ENCODE measurements at regions not wholly inside any gene's neighbourhood (a gene's known extent, or its start where the extent isn't known, plus 50 kb on each side); places are given as distances from the start of the nearest gene placed in this dataset.

- no peak for DNase-seq
Measured at GRCh38 chr5:56320686-56321085, 87.6 kb upstream of the ANKRD55 start.

GRCh38 chr5:56319526-56320181, 86.5 kb upstream of the ANKRD55 start:
- DNase-seq: no peak

- DNase-seq: no peak
Measured at GRCh38 chr5:56317923-56318561, 84.9 kb upstream of the ANKRD55 start.

- DNase-seq: no peak
Measured at GRCh38 chr5:56316299-56316994, 83.3 kb upstream of the ANKRD55 start.

- DNase-seq: no peak
Measured at GRCh38 chr5:56314529-56314928, 81.4 kb upstream of the ANKRD55 start.

GRCh38 chr5:56313596-56313995, 80.5 kb upstream of the ANKRD55 start:
- no peak for DNase-seq

- no peak for DNase-seq
Measured at GRCh38 chr5:56313004-56313531, 79.9 kb upstream of the ANKRD55 start.

- DNase-seq: peak; percentile 62
Measured at GRCh38 chr5:56311306-56311905, 78.3 kb upstream of the ANKRD55 start.

- DNase-seq: no peak
Measured at GRCh38 chr5:56310711-56311204, 77.6 kb upstream of the ANKRD55 start.

GRCh38 chr5:56309262-56309826, 76.2 kb upstream of the ANKRD55 start:
- no peak for DNase-seq

- DNase-seq: no peak
Measured at GRCh38 chr5:56307714-56308333, 74.7 kb upstream of the ANKRD55 start.

- DNase-seq: no peak
Measured at GRCh38 chr5:56306433-56307150, 73.5 kb upstream of the ANKRD55 start.

GRCh38 chr5:56305001-56305950, 72.1 kb upstream of the ANKRD55 start:
- DNase-seq: no peak

- no peak for DNase-seq
Measured at GRCh38 chr5:56303511-56303910, 70.4 kb upstream of the ANKRD55 start.

- no peak for DNase-seq
Measured at GRCh38 chr5:56302027-56302426, 68.9 kb upstream of the ANKRD55 start.

GRCh38 chr5:56301069-56301468, 67.9 kb upstream of the ANKRD55 start:
- DNase-seq: no peak

- no peak for DNase-seq
Measured at GRCh38 chr5:56299212-56299611, 66.1 kb upstream of the ANKRD55 start.

- DNase-seq: no peak
Measured at GRCh38 chr5:56298336-56299090, 65.4 kb upstream of the ANKRD55 start.

- DNase-seq: no peak
Measured at GRCh38 chr5:56297851-56298250, 64.7 kb upstream of the ANKRD55 start.

Measured in left kidney (tissue), 1 donor.